ENCODE measurements at regions not wholly inside any gene's neighbourhood (a gene's known extent, or its start where the extent isn't known, plus 50 kb on each side); places are given as distances from the start of the nearest gene placed in this dataset.

DNA sequence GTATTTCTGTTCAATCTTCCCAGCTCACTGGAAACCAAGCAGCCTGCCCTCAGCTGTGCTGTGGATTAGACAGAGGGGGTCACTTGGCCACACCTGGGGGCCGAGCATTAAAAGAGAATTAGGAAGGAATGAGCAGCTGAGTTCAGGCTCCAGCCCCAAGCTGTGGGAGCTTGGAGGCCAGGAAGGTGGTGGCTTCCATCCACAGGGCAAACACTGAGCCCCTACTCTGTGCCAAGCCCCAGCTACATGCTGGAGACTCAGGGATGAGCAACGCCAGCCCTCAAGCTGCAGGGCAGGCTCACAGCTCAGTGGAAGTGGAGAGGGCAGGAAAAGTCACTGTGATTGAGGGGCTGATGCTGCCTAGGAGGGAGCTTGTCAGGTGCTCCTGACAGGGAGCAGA is 412.7 kb downstream of the BCL11B start:
- in situ Hi-C loops (cut with HindIII; ENCODE audit: low sequenced_read_pairs) = no loop called here
- no peak for DNase-seq (ENCODE audit: low read depth)
- no peak overlapping the region for H3K4me3 ChIP-seq (ENCODE audit: low read depth, low read length)
- TF ChIP-seq, protein P1, sequence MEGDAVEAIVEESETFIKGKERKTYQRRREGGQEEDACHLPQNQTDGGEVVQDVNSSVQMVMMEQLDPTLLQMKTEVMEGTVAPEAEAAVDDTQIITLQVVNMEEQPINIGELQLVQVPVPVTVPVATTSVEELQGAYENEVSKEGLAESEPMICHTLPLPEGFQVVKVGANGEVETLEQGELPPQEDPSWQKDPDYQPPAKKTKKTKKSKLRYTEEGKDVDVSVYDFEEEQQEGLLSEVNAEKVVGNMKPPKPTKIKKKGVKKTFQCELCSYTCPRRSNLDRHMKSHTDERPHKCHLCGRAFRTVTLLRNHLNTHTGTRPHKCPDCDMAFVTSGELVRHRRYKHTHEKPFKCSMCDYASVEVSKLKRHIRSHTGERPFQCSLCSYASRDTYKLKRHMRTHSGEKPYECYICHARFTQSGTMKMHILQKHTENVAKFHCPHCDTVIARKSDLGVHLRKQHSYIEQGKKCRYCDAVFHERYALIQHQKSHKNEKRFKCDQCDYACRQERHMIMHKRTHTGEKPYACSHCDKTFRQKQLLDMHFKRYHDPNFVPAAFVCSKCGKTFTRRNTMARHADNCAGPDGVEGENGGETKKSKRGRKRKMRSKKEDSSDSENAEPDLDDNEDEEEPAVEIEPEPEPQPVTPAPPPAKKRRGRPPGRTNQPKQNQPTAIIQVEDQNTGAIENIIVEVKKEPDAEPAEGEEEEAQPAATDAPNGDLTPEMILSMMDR (IDR thresholded peaks at IDR 0.05; ENCODE audit: low read depth, low read length, missing control alignments) = no peak

DNA sequence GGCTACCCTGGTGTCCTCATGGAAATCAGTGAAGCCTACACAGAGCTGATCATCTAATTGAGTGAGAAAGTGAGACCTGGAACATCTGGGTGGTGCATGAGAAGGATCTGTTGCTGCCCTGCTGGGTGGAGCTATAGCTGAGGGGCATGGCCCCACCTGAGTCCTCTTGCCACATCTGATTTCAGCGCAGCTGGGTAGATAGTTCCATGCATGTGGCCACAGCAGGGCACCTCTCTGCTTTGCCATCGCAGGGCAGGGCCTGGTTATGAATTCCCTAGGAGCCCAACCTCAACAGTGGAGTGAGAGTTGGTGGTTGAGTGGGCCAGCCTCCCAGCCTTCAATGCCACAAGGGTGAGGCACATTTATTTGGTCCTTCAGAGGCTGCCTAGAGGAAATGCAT is 407.8 kb downstream of the BCL11B start:
- TF ChIP-seq, protein P1 (IDR thresholded peaks at IDR 0.05; ENCODE audit: low read depth, low read length, missing control alignments) = no peak
- H3K4me3 ChIP-seq (ENCODE audit: low read depth, low read length) = no peak overlapping the region
- no peak for DNase-seq (ENCODE audit: low read depth)
- in situ Hi-C loops (cut with HindIII; ENCODE audit: low sequenced_read_pairs) = no loop called here

DNA sequence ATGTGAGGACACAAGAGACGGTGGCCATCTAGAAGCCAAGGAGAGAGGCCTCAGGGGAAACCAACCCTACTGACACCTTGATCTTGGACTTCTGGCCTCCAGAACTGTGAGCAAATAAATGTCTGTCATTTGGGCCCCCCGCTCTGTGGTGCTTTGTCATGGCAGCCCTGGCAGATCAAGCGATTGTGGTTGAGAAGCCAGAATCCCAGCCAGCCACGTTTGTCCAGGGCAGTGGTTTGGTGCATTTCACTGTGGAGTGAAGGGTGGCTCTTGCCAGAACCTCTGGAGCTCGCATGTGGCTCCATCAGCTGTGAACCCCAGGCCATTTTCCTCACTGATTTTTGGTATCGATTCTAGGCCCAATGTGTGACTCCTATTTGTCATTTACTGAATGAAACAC is 404.9 kb downstream of the BCL11B start:
- DNase-seq (ENCODE audit: low read depth) = no peak
- no peak overlapping the region for H3K4me3 ChIP-seq (ENCODE audit: low read depth, low read length)
- in situ Hi-C loops (cut with HindIII; ENCODE audit: low sequenced_read_pairs) = no loop called here
- TF ChIP-seq, protein P1 (IDR thresholded peaks at IDR 0.05; ENCODE audit: low read depth, low read length, missing control alignments) = no peak

DNA sequence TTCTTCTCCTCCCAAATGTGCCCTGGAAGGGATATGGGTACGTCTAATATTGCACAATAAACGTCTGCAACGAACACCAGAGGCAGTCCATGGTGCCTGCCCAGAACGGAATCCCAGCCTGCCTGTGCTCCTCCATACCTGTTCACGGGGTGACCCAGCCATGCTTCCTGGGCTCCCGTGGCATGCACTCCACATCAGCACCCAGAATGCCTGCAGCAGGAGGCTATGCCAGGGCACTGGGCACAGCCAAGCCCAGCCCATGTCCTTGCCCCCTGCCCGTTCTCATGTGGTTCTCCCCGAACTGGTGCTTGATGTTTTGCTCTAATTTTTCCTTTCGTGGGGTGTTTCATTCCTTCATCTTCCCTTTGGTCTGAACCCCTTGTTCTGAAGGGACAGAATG is 404.3 kb downstream of the BCL11B start:
- no peak for DNase-seq (ENCODE audit: low read depth)
- H3K4me3 ChIP-seq (ENCODE audit: low read depth, low read length) = no peak overlapping the region
- in situ Hi-C loops (cut with HindIII; ENCODE audit: low sequenced_read_pairs) = no loop called here
- TF ChIP-seq, protein P1 (IDR thresholded peaks at IDR 0.05; ENCODE audit: low read depth, low read length, missing control alignments) = no peak

DNA sequence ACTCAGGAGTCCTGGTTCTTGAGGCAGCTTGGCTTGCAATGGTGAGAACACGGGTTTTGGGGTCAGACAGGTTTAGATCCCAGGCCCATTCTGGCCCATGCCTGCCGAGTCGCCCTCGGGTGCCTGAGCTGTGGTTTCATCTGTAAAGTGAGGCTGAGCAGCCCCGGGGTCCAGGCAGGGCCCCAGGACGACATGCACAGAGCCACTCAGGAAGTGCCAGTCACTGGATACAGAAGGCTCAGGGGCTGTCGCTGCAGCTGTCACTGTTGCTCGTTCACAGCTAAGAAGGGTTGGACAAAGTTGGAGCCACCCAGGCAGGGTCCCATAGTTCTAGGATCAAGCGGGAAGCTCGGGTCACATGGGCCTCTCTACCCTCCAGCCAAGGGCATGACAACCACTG is 403.1 kb downstream of the BCL11B start:
- in situ Hi-C loops (cut with HindIII; ENCODE audit: low sequenced_read_pairs) = no loop called here
- TF ChIP-seq, protein P1 (IDR thresholded peaks at IDR 0.05; ENCODE audit: low read depth, low read length, missing control alignments) = no peak
- no peak overlapping the region for H3K4me3 ChIP-seq (ENCODE audit: low read depth, low read length)
- DNase-seq (ENCODE audit: low read depth) = no peak

DNA sequence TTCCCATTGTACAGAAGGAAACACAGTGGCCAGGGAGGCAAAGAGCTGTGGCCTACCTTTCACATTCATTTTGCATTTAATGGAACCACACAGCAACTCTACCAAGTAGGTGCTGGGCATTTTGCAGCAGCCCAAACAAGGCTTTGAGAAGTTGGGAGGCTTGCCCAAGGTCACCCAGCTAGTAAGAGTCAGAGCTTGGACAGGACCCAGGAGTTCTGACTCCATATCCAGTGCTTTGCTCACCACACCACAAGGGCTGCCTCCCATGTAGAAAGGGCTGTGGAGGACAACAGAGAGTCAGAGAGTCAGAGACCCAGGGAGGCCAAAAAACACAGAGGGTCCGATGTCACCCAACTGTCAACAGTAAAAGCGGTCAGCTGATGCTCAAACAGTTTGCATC is 400.2 kb downstream of the BCL11B start:
- TF ChIP-seq, protein P1 (IDR thresholded peaks at IDR 0.05; ENCODE audit: low read depth, low read length, missing control alignments) = no peak
- H3K4me3 ChIP-seq (ENCODE audit: low read depth, low read length) = no peak overlapping the region
- in situ Hi-C loops (cut with HindIII; ENCODE audit: low sequenced_read_pairs) = no loop called here
- peak; percentile 26 for DNase-seq (ENCODE audit: low read depth)

DNA sequence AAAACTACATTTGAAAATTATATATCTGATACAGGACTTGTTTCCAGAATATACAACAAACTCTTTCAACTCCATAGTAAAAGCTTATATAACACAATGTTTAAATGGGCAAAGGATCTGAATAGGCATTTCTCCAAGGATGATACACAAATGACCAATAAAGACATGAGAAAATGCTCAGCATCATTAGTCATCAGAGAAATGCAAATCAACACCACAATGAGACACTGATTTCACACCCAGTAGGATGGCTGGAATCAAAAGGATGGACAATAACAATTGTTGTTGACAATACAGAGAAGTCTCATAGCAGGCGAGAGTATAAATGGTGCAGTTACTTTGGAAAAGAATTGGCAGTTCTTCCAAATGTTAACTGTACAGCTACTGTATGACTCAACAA is 394.9 kb downstream of the BCL11B start:
- in situ Hi-C loops (cut with HindIII; ENCODE audit: low sequenced_read_pairs) = no loop called here

More for the DNA sequence above, 394.9 kb downstream of the BCL11B start:
- TF ChIP-seq, protein P1 (IDR thresholded peaks at IDR 0.05; ENCODE audit: low read depth, low read length, missing control alignments) = no peak
- DNase-seq (ENCODE audit: low read depth) = no peak
- H3K4me3 ChIP-seq (ENCODE audit: low read depth, low read length) = no peak overlapping the region
